ENCODE measurements at regions not wholly inside any gene's neighbourhood (a gene's known extent, or its start where the extent isn't known, plus 50 kb on each side); places are given as distances from the start of the nearest gene placed in this dataset.

DNA sequence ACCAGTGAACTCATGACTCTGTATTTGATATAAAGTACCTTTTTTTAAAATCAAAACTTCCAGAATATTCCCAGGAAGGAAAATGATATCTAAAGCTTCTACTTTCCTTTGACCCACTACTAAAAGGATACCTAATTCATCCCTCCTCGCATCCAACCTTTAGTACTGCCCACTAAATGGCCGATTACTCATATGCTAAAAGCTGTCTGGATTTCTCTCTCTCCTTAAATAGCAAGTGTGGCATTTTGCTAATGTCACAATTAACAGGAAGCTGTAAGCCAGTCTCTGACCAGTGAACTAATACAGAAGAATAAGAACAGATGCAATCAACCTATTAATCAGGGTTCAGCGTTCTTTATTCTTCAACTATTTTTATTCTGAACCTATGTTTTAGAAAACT, 59.0 kb downstream of the DNAJB9 start:
- Histone ChIP-seq H2BK5ac (ENCODE audit: low read depth, low read length, poor library complexity, severe bottlenecking) (no peak overlapping the region), H3K4me2 (ENCODE audit: low read depth, low read length) (no peak overlapping the region), H3K56ac (ENCODE audit: extremely low read depth, insufficient read depth, low read length) (no peak overlapping the region), H3K4ac (ENCODE audit: low read depth, low read length) (no peak overlapping the region), H4K20me1 (ENCODE audit: insufficient read depth, low read length) (no peaks in the 10 kb centered on the region), H3K4me1 (ENCODE audit: control insufficient read depth, insufficient read depth, low read length) (no peaks in the 10 kb centered on the region), H3K9me1 (ENCODE audit: insufficient read depth, low read length) (no peaks in the 10 kb centered on the region), H2BK15ac (ENCODE audit: low read depth, low read length) (no peak overlapping the region), H3K27ac (ENCODE audit: insufficient read depth, low read length) (no peak overlapping the region), H4K8ac (ENCODE audit: low read depth in 2 of 2, low read length in 2 of 2) (no peak overlapping the region), H2AFZ (replicated peaks; ENCODE audit: low read length, poor library complexity) (no peak overlapping the region), H3K14ac (replicated peaks; ENCODE audit: low read depth, low read length) (no peak overlapping the region), H2BK20ac (ENCODE audit: low read depth, low read length) (no peak overlapping the region), H3K36me3 (ENCODE audit: control insufficient read depth, insufficient read depth, low read length) (no peaks in the 10 kb centered on the region), H3K23ac (ENCODE audit: low read depth, low read length) (no peak overlapping the region), H3K18ac (ENCODE audit: low read depth, low read length) (no peak overlapping the region), H4K91ac (ENCODE audit: insufficient read depth, low read depth, low read length) (no peak overlapping the region), H2AK9ac (replicated peaks; ENCODE audit: low read depth, low read length, poor library complexity) (no peak overlapping the region), H3K79me1 (ENCODE audit: low read depth in 1 of 2, low read length in 2 of 2) (no peaks in the 10 kb centered on the region), H3K9me3 (ENCODE audit: control insufficient read depth, insufficient read depth, low read length) (no peaks in the 10 kb centered on the region), H2BK120ac (ENCODE audit: low read depth, low read length) (no peak overlapping the region), H3K27me3 (ENCODE audit: control insufficient read depth, insufficient read depth, low read length) (no peaks in the 10 kb centered on the region; the same call in 1 of the 2 replicates), H3K4me3 (ENCODE audit: insufficient read depth, low read depth, low read length) (no peak overlapping the region), H4K5ac (ENCODE audit: low read depth, low read length) (no peak overlapping the region), H3K9ac (ENCODE audit: low read depth, low read length) (no peak overlapping the region), H2AK5ac (ENCODE audit: low read depth, low read length) (no peak overlapping the region)
- dilution Hi-C loops (cut with HindIII; ENCODE audit: low sequenced_read_pairs, unreplicated experiment) (no loop called here), intact Hi-C loops (cut with micrococcal nuclease) (no loop called here), in situ Hi-C loops (cut with MboI; ENCODE audit: low sequenced_read_pairs) (no loop called here)
- no TSS peak for BruUV-seq (replicated peaks)
- TF ChIP-seq BHLHE40 (IDR thresholded peaks at IDR 0.05; ENCODE audit: low read depth, low read length) (no peak), CEBPB (IDR thresholded peaks at IDR 0.05; ENCODE audit: low read depth, low read length) (no peak), FOS (IDR thresholded peaks at IDR 0.05; ENCODE audit: low read depth, low read length) (no peak), RAD21 (IDR thresholded peaks at IDR 0.05; ENCODE audit: low read length) (no peak)
- no peak for DNase-seq
- ChIA-PET CTCF (no interaction called here), POLR2A (ENCODE audit: unreplicated experiment) (no interaction called here)
- WGBS, 2 experiments (ENCODE audit: extremely low coverage in 2 of 2, insufficient read length in 1 of 2): no CpG with 5 or more reads among the region's 3 CpGs
- no peak for ATAC-seq (ENCODE audit: low read depth)
